A673 (cell line): ENCODE measurements at regions not wholly inside any gene's neighbourhood (a gene's known extent, or its start where the extent isn't known, plus 50 kb on each side); places are given as distances from the start of the nearest gene placed in this dataset.

ENCODE experiments used
- BruUV-seq: library from RNA; stranded (reverse); fragments of 400-500 nt; replicated peaks from 2 replicates; lab custom pipeline; 2021; lab: Mats Ljungman, UMichigan
- CTCF ChIA-PET: fragments of 300-600 bp; sonication (Branson Sonifier 250); formaldehyde crosslinking; loops from one replicate; lab custom pipeline; 2022; ENCODE audit warnings: antibody characterized with exemption; lab: Charles Lee
- POLR2A ChIA-PET: fragments of 300-600 bp; sonication (Branson Sonifier 250); formaldehyde crosslinking; loops from one replicate; lab custom pipeline; 2022; ENCODE audit warnings: antibody characterized with exemption; ENCODE audit not compliant: low non-redundant PET; lab: Charles Lee
- DNase-seq: peaks from one replicate; pipeline ENCODE4 v3.0.0-alpha.2; 2015; ENCODE audit warnings: low spot score
- H3K27ac ChIP-seq: fragments of 200-600 bp; sonication (generic); 2 replicates; pipeline ENCODE4 v1.5.1; 2016; ENCODE audit warnings: mixed run types, low read depth, mild to moderate bottlenecking, mixed read lengths, antibody characterized with exemption, low read length; ENCODE audit not compliant: poor library complexity, severe bottlenecking
- H3K27me3 ChIP-seq: fragments of 200-600 bp; sonication (generic); replicated peaks from 2 replicates; pipeline ENCODE4 v1.6.1; 2017; ENCODE audit warnings: mixed run types, low read depth, mild to moderate bottlenecking, mixed read lengths, antibody characterized with exemption, low read length; ENCODE audit not compliant: insufficient read depth, poor library complexity
- H3K36me3 ChIP-seq: fragments of 200-600 bp; sonication (generic); 2 replicates; pipeline ENCODE4 v1.6.1; 2016; ENCODE audit warnings: mixed run types, mild to moderate bottlenecking, mixed read lengths, antibody characterized with exemption, low read length; ENCODE audit not compliant: insufficient read depth, poor library complexity, severe bottlenecking
- H3K4me1 ChIP-seq: fragments of 200-600 bp; sonication (generic); 2 replicates; pipeline ENCODE4 v1.6.1; 2017; ENCODE audit warnings: mixed run types, mild to moderate bottlenecking, mixed read lengths, antibody characterized with exemption, low read length; ENCODE audit not compliant: insufficient read depth, poor library complexity, severe bottlenecking
- H3K4me3 ChIP-seq: fragments of 200-600 bp; sonication (generic); 2 replicates; pipeline ENCODE4 v1.5.1; 2016; ENCODE audit warnings: low read depth, mixed run types, mild to moderate bottlenecking, mixed read lengths, low read length; ENCODE audit not compliant: poor library complexity, severe bottlenecking
- H3K9me3 ChIP-seq: fragments of 200-600 bp; sonication (generic); 2 replicates; pipeline ENCODE4 v1.6.1; 2016; ENCODE audit warnings: mixed run types, low read depth, mild to moderate bottlenecking, mixed read lengths, antibody characterized with exemption, low read length; ENCODE audit not compliant: poor library complexity, severe bottlenecking
- CTCF ChIP-seq: fragments of 300-800, 200-600 bp; sonication (generic); conservative IDR thresholded peaks from 2 replicates; pipeline ENCODE4 v1.5.1; 2017; ENCODE audit warnings: low read depth, mild to moderate bottlenecking, antibody characterized with exemption, low read length, moderate library complexity, mixed read lengths
- EZH2 ChIP-seq: fragments of 200-600 bp; sonication (generic); IDR thresholded peaks from 2 replicates; pipeline ENCODE4 v1.6.1; 2017; ENCODE audit warnings: borderline replicate concordance, low read depth, mild to moderate bottlenecking, mixed read lengths, antibody characterized with exemption, low read length; ENCODE audit not compliant: poor library complexity, severe bottlenecking
- intact Hi-C: fragments of 100-400 bp; cut with micrococcal nuclease; formaldehyde crosslinking; loops from one replicate; pipeline ENCODE4 v1.10.0; 2022; ENCODE audit not compliant: unreplicated experiment

GRCh38 chr16:86069736-86070298 is 170.9 kb downstream of the IRF8 start:
- H3K27me3 ChIP-seq: no peaks in the 10 kb centered on the region
- CTCF ChIA-PET: no interaction called here
- no peak for DNase-seq
- no peak overlapping the region for H3K4me3 ChIP-seq
- no peaks in the 10 kb centered on the region for H3K9me3 ChIP-seq
- H3K36me3 ChIP-seq: no peaks in the 10 kb centered on the region
- no peak for TF ChIP-seq CTCF
- TF ChIP-seq EZH2: no peak
- no peak overlapping the region for H3K27ac ChIP-seq
- intact Hi-C loops: no loop called here
- BruUV-seq: no TSS peak
- H3K4me1 ChIP-seq: no peaks in the 10 kb centered on the region
- POLR2A ChIA-PET: no interaction called here

GRCh38 chr16:86070484-86070883 is 171.5 kb downstream of the IRF8 start:
- H3K4me1 ChIP-seq: no peaks in the 10 kb centered on the region
- H3K36me3 ChIP-seq: no peaks in the 10 kb centered on the region
- no peak for TF ChIP-seq CTCF
- TF ChIP-seq EZH2: no peak
- H3K27ac ChIP-seq: no peak overlapping the region
- DNase-seq: no peak
- no peak overlapping the region for H3K4me3 ChIP-seq
- intact Hi-C loops: no loop called here
- BruUV-seq: no TSS peak
- ChIA-PET POLR2A (no interaction called here), CTCF (no interaction called here)
- H3K9me3 ChIP-seq: no peaks in the 10 kb centered on the region
- no peaks in the 10 kb centered on the region for H3K27me3 ChIP-seq

GRCh38 chr16:86070971-86071370 is 172.0 kb downstream of the IRF8 start:
- Histone ChIP-seq H3K4me1 (no peaks in the 10 kb centered on the region), H3K36me3 (no peaks in the 10 kb centered on the region), H3K27ac (no peak overlapping the region), H3K9me3 (no peaks in the 10 kb centered on the region), H3K4me3 (no peak overlapping the region), H3K27me3 (no peaks in the 10 kb centered on the region)
- intact Hi-C loops: no loop called here
- CTCF ChIA-PET: interaction anchor here (1.1 kb wide), 1 partner anchor 447 kb away, joined by 3 read pairs; no protein-coding TSS in a partner anchor
- BruUV-seq: no TSS peak
- DNase-seq: no peak
- POLR2A ChIA-PET: no interaction called here
- TF ChIP-seq EZH2: no peak
- no peak for TF ChIP-seq CTCF
